CD4-positive, alpha-beta T cell treated with Interleukin-6 for 4 hours (primary cell): ENCODE measurements at regions not wholly inside any gene's neighbourhood (a gene's known extent, or its start where the extent isn't known, plus 50 kb on each side); places are given as distances from the start of the nearest gene placed in this dataset.

Experiments
- DNase-seq: peaks from one replicate; pipeline ENCODE4 v3.0.0-alpha.2; 2020; ENCODE audit warnings: mixed read lengths

DNA sequence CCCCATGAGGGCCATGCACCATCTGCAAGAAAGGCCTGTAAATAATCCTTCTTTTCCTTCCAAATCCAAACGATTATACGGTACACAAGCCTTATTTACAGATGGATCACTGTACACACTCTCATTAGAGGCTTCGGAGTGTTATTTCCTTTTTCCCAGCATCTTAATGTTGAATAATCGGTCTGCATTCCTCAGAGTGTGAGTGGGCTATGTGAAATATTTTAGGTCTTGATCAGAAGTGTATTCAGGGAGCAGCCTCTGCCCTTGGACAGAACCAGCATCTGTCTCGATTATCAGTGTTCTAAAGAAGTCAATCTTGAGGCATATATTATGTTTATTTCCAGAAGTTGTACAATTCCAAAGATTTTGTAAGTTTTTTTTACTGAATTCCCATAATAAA lies 340.6 kb downstream of the SEC23A start:
- DNase-seq: no peak

DNA sequence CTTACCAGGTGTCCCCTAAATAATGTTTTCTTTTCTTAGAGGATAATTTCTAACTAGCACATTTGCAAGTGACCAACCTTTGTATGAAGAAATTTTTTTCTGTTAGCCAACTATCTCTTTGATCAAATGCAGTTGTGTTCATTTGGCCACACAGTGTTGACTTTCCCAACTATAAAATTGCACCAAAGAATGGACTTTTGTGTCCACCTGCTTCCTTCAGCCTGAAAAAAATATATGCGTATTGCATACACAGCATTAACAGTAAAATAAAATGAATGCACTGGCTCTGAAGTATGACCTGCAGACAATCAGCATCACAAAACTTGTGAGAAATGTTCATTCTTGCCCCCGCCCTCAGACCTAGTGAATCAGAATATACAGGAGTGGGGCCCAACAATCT lies 342.0 kb downstream of the SEC23A start:
- DNase-seq: no peak

DNA sequence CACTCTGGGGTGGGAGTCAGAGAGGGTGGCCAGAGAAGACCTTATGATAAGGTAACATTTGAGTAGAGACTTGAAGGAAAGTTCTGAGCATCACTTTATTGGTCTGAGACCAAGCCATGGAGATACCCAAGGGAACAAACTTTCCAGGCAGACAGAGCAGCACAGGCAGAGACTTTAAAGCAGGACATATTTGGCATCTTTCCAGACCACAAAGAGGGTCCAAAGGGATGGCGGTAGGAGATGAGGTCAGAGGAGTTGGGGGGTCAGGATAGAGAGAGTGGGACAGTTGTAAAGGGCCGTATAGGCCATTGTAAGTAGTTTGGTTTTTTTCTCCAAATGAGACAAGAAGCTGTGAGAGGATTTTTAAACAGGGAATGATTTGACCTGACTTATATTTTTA lies 344.4 kb downstream of the SEC23A start:
- DNase-seq: no peak

DNA sequence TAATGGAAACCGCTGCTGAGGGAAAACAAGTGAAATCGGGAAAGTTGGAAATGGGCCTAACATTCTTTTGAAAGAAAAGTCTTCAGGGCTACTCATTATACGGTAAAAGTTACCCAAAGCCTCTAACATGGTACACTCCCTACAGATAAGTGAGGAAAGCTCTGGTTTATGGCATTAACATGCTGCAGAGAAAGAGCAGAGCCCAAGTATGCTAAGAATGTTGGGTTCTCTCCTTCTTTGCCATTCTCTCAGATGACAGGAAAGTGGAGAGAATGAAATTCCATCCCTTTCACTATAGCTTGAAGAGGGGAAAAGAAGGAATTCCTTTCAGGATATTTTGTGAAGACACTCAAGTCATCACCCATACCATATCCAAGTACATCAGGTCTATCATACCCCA lies 348.0 kb downstream of the SEC23A start:
- DNase-seq: no peak

DNA sequence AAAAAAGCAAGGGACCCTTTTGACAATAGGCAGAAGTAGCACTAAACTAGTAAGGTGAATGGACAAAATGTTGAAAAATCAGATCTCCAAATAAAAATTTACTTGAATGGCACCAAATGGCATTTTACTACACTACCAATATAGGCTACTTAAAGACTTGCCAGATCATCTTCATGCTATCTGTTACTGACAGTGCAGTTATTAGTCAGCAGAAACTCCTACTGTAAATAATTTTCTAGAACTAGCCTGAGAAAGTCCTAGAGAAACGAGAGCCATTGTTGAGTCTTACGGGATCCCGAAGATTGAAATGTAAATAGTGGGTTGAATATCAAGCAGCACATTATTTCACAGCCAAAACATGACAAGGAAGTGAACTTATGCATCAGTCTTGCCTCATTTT lies 350.3 kb downstream of the SEC23A start:
- no peak for DNase-seq

DNA sequence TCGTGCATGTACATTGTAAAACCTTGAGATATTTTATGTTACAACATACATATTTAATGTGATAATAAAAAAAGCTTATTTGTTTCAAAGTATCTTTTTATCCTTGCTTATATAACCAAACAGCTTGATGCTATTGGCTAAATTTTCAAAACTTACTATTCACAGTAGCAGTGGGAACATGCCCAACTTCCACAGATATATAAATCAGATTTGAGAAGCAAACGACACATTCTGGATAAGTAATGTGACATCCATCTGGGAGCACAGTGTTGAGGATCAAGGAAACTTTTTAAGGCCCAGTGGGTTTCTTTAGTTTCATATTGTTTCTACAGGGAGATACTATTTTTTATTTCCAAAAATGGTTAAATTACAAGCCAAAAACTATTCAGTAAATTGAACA lies 350.7 kb downstream of the SEC23A start:
- no peak for DNase-seq

DNA sequence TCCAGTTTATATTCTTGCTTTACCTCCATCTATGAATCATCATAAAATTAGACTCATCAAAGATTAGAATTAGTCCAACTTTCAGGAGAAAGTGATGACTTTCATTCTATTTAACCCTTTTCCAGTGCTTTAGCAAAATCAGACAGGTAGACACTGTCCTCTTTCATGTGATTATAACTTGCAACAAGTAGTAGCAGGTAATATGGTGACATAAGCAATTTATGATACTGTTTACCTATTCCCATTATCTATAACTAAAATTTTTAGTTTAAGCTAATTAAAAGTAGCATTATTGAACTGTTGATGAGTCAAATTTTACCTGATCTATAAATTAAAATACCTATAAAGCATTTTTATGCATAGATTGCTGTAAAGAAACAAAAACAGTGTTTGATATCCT lies 351.6 kb downstream of the SEC23A start:
- DNase-seq: no peak

DNA sequence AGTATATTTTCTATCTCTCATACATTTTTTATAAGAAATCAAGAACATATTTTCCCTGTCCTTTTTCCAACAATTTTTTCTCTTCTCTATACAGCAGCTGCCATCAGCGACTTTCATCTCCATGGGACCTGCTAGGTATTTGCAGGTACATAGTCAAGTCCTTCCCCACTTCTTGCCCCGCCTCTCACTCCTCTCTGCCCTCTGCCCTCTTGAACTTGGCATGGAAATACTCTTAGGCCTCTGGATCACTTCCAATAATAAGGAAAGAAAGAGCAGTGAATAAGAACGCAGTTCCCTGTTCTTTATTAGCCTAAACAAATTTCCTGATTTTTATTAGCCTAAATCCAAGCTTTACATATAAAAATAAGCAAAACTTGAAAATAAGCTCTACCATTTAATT lies 353.1 kb downstream of the SEC23A start:
- no peak for DNase-seq

DNA sequence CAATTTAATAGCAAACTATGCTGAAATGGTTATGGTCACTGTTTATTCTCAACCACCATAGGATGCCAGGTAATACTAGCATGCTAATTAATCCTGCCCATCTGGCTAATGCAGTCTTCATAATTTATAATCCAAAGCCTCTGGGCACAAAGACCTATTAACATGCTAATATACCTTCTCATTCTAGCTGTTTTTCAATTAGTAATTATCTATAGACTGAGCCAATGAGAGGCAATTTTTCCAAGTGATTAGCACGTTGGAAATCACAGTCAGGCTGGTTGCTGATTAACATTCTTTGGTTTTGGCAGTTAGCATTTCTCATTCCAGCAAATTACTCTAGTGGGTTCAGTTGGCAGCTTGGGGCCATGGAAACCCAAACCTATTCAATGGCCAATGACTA lies 357.2 kb downstream of the SEC23A start:
- DNase-seq: no peak

DNA sequence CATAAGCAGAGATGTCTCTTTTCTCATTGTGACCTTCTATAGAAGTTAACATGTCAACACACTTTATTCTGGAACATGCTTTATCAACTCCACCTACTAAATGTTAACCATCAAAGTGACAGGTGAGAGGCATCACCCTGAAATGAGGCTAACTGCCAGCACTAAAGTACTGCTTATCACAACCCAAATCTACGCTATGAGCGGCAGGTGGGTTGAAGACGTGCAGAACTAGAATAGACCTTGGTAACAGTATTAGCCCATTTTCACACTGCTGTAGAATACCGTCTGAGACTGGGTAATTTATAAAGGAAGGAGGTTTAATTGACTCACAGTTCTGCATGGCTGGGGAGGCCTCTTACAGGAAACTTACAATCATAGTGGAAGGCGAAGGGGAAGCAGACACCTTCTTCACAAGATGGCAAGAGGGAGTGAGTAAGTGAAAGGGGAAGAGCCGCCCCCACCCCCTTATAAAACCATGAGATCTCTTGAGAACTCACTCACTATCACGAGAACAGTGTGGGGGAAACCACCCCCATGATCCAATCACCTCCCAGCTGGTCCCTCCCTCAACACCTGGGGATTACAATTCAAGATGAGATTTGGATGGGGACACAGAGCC lies 359.0 kb downstream of the SEC23A start:
- DNase-seq: no peak

DNA sequence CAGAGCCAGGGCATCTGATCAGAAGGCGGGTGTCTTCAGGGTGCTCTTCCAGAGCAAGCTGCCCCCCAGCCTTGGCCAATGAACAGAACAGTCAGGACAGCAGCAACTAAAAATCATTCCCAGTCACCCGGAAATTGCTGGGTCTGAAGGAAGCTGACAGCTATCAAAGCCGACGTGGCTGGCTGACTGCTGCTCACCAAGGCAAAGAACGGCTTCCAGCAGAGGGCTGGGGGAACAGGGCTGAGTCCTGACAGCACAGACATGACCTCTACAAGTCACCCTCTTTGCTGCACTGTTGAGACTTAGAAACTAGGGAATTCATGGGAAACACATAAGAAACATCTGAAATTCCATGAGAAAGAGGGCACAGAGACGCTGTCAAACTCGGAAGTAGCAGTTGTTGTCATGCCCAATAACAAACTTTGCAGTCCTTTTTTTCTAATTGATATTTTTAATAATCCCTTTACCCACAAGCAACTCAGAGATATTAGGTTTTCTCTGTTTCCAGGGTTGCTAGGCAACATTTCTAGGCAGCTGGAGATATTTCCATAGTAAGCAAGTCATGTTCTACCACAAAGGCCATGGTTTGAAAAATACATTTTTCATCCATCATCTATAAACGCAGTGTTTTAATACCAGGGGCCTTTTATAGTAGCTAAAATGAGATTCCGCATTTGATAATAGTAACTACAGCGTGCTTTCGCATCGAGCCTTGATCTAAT lies 365.2 kb downstream of the SEC23A start:
- DNase-seq: no peak

DNA sequence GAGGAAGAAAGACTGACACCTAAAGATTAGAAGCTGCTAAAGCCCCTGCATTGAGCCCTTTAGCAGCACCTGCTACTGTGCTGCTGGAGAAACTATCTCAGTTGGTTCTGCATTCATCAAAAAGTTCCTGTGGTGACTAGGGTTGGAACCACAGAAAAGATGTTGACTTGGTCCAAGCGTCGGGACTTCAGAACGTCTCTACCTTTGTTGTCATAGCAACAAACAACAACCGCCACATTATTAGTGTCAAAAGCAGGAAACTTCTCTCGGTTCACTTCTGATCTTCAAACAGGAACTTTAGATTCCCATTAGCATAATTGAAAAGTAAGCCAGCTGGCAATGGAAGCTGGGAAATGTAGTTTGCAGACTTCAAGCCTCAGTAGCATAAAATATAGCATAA lies 368.0 kb downstream of the SEC23A start:
- no peak for DNase-seq

DNA sequence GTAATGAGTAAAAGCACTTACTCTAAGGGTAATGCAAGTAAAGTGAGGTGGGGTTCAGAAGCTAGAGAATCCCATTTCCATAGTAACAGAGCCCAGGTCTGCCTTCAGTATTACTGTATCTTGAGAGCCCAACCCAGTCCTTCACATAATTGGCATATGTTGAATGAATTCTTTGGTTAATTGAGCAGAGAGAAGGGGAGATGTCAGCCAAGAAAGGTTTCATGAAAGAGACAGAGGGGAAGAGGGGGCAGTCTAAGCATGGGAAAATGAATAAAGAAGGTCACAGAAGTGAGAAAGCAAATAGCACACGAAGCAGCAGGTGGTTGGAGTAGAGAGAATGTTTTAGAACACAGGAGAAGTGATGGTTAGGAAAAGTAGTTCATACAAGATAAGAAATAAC lies 371.1 kb downstream of the SEC23A start:
- no peak for DNase-seq

DNA sequence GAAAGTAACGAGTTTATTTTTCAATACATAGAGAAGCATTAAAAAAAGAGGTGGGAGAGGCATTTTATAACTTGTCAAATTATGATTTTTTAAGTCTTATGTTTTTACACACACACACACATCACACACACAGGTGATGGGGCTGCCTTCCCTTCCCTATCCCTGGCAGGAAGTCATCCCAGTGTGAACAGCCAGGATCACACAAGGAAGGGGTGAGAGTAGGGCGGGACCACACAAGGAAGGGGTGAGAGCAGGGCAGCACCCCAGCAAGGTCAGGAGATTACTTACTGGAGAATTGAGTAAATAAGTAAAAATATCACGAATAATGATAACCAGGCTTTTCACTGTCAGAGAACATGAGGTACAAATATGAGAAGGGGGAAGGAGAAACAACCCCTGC lies 372.6 kb downstream of the SEC23A start:
- DNase-seq: no peak

DNA sequence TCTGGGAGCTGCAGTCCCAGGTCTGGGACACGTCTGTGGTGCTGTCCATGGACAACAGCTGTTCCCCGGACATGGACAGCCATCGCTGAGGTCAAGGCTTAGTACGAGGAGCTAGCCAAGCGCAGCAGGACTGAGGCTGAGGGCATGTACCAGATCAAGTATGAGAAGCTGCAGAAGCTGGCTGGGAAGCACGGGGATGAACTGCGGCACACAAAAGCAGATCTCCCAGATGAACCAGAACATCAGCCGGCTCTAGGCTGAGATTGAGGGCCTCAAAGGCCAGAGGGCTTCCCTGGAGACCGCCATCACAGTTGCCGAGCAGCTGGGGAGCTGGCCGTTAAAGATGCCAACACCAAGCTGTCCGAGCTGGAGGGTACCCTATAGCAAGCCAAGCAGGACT lies 375.3 kb downstream of the SEC23A start:
- no peak for DNase-seq

DNA sequence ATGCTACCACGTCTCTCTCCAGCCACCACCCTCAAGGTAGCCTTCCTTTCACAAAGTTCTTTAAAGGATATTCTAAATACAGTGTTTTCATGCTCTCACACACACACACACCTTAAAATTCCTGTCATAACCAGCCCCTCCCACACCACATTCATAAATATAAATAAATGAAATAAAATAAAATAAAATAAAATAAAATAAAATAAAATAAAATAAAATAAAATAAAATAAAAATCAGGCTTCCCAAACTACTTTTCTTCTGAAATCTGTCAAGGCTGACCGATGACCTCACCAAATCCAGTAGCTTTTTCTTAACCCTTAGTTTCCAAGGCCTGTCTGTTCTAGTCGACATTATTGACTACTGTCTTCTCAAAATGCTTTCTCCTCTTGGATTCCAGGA lies 378.4 kb downstream of the SEC23A start:
- no peak for DNase-seq

DNA sequence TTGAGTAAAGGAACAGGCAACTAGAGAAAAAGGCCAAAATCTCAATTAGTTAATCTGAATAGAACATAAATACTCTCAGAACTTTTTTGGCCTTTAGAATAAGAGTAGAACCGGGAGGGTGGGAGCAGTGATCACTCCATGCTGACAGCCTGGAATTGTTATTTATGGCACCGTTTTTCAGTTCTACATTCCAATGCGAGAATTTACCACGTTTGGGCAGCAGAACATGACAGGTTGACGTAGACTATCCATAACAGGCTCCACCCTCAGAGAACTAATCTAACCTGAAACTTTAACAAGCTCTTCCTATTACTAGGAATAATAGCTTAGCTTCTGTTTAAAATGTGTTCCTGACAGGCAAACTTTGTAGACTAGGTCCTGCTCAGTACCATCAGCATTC lies 379.1 kb downstream of the SEC23A start:
- no peak for DNase-seq

DNA sequence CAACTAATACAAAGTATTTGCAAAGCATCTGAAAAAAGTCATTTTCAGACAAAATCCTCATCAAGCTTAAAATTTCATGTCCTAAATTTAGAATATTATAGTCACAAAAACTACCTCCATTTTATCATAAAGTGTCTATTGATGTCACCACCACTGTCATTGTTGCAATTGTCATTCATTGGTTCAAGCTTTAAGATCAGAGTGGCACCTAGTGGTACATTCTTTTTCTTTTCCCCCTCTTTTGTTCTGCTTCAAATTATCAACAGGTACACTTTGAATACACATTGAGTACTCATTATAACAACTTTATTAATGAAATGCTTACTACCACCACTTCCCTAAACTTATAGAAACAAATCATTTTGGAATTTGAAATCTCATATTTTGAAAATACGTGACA lies 379.8 kb downstream of the SEC23A start:
- no peak for DNase-seq

DNA sequence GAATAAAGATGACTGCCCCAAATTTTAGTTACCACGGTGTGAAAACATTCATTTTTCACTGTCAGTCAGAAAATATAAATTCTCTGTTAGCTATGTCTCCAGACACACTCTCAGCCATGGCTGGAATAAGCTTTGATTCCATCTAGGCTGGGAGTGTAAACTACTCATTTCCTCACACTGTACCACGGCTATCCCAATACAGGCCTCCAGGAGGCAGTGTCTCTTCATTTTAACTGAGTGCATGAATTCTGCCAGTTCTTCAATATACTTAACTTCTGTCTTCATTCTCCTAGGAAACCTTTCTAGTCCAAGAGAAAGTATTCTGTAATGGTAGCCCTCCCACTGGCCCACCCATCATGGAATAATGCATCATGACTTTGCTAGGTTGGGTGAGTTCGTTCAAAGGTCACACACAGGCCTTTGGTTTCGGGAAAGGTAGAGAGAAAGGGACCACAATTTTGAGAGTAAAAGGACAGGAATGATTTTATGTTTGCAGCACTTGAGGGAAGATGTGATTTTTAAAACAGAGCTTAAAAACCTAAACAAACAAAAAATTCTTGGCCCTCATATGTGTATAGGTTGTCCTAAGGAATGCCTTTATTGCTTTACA lies 381.1 kb downstream of the SEC23A start:
- no peak for DNase-seq

DNA sequence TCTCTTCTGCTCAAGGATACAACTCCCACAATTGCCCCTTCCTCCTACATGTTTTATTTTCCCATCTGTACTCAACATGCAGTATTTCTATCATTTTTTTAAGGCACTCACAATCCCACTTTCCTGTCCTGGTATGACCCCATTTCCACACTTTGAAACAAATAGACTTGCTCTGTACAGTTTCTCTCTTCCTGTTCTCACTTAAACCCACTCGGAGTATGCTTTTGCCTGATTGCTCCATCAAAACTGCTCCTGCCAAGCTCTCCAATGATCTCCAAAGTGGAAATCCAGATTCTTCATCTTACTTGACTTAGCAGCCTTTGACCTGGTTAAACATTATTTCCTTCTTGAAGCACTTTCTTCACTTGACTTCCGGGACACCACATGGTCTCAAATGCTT lies 384.5 kb downstream of the SEC23A start:
- DNase-seq: no peak

DNA sequence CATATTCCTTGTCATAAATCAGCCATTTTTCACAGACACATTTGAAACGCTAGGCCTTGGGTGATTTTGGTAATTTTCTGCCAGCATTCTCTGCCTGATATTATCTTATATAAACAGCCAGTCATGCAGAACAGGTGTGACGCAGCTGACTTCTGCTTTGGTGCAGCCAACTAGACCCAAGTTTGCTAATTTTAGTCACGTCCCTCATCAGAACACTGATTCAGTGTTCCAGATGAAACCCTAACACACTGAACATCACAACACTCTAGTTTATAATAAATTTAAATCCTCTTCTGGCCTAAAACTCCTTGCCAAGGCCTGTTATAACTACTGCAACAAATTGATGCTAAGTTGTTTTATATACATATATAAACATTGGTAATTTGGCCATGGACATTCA lies 386.1 kb downstream of the SEC23A start:
- DNase-seq: no peak

DNA sequence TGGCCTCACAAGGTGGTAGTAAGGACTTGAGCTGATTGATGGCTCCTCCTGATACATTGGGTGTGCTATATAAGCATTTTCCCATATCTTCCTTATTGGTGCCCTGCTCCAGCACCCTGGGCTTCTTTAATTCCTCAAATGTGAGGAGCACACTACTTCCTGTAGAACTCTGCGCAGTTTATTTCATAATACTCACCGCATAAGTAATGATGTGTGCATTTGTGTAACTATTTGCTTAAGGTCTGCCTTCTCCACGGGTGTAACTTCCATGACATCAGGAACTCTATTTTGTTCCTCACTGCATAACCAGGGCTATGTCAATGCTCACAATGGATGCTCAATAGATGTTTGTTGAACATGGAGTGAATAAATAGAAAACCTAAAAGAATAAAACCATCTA lies 392.2 kb downstream of the SEC23A start:
- no peak for DNase-seq

DNA sequence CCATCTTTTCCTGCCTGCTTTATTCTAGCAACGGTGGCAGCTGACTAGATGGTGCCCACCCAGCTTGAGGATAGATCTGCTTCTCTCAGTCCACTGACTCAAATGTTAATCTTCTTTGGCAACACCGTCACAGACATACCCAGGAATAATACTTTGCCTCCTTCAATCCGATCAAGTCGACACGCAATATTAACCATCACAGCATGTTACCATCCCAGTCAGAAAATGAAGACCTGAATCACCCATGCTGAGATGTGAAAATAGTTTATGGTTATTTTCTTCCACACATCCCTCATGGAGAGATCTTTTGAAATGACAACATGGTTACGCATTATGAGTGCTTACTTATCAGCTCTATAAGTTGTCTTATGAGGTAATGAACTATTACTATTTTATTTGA lies 392.8 kb downstream of the SEC23A start:
- DNase-seq: no peak

DNA sequence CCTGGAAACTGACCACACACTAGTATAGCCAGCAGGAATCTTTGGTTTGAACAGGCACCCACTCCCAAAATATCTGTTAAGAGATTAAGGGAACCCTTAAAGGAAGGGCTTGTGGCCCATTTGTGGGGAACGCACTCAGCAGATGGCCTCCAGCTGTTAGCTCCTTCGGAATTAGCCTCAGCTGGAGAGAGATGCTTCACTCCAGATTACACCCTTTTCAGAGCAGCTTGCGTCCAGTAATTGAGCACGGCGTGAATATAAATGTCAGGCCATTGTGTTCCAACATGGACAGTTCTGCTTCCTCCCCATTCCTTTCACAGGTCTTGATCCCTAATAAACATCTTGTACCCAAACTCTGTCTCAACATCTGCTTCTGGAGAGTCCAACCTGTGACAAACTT lies 397.8 kb downstream of the SEC23A start:
- DNase-seq: no peak

DNA sequence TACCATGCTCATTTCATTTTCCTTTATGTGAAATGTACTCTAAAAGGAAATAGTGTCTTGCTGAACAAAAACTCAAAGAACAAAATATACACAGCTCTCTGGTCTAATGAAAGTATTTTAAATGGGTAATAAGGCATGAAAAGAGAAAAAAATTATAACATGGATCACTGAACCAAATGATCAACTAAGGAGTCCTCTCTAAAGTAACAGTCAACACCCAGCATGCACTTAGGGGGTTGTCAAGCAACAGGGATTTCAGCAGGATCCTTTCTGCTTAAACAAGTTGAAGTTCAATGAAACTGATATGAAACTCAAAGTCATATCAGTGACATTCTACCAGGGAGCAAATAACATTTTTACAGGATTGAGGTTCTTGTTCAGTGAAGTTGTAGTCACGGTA lies 398.8 kb downstream of the SEC23A start:
- DNase-seq: no peak
